Left hindlimb (tissue), 1 donor: ENCODE measurements at regions not wholly inside any gene's neighbourhood (a gene's known extent, or its start where the extent isn't known, plus 50 kb on each side); places are given as distances from the start of the nearest gene placed in this dataset.

Experiments used
- DNase-seq: peaks from one replicate; pipeline ENCODE4 v3.0.0-alpha.2; 2018

- DNase-seq: no peak
Observed at GRCh38 chr10:31081937-31082840, 50.5 kb upstream of the ZNF438 start.

- no peak for DNase-seq
Observed at GRCh38 chr10:31083765-31084184, 52.1 kb upstream of the ZNF438 start.

GRCh38 chr10:31087011-31087410, 55.3 kb upstream of the ZNF438 start:
- no peak for DNase-seq

- no peak for DNase-seq
Observed at GRCh38 chr10:31087851-31088250, 56.2 kb upstream of the ZNF438 start.

- no peak for DNase-seq
Observed at GRCh38 chr10:31090894-31091607, 59.4 kb upstream of the ZNF438 start.

- DNase-seq: no peak
Observed at GRCh38 chr10:31095677-31096560, 64.3 kb upstream of the ZNF438 start.

- no peak for DNase-seq
Observed at GRCh38 chr10:31098046-31098445, 66.4 kb upstream of the ZNF438 start.

GRCh38 chr10:31099094-31099493, 67.4 kb upstream of the ZNF438 start:
- DNase-seq: no peak

- DNase-seq: no peak
Observed at GRCh38 chr10:31099664-31100063, 68.0 kb upstream of the ZNF438 start.

GRCh38 chr10:31100115-31100601, 68.5 kb upstream of the ZNF438 start:
- no peak for DNase-seq

- no peak for DNase-seq
Observed at GRCh38 chr10:31100662-31101061, 69.0 kb upstream of the ZNF438 start.

- no peak for DNase-seq
Observed at GRCh38 chr10:31101123-31101522, 69.5 kb upstream of the ZNF438 start.

- no peak for DNase-seq
Observed at GRCh38 chr10:31102421-31102820, 70.8 kb upstream of the ZNF438 start.

GRCh38 chr10:31103112-31103511, 71.4 kb upstream of the ZNF438 start:
- peak; percentile 36 for DNase-seq

- no peak for DNase-seq
Observed at GRCh38 chr10:31112961-31113360, 81.3 kb upstream of the ZNF438 start.

- no peak for DNase-seq
Observed at GRCh38 chr10:31116226-31116625, 84.6 kb upstream of the ZNF438 start.

GRCh38 chr10:31118556-31118955, 86.9 kb upstream of the ZNF438 start:
- no peak for DNase-seq

GRCh38 chr10:31120392-31120791, 88.7 kb upstream of the ZNF438 start:
- no peak for DNase-seq

- no peak for DNase-seq
Observed at GRCh38 chr10:31120961-31121685, 89.5 kb upstream of the ZNF438 start.

- DNase-seq: no peak
Observed at GRCh38 chr10:31121757-31122577, 90.3 kb upstream of the ZNF438 start.

- no peak for DNase-seq
Observed at GRCh38 chr10:31123946-31124345, 92.3 kb upstream of the ZNF438 start.
